Pancreas (tissue), 10 donors: ENCODE measurements at regions not wholly inside any gene's neighbourhood (a gene's known extent, or its start where the extent isn't known, plus 50 kb on each side); places are given as distances from the start of the nearest gene placed in this dataset.

Source experiments
- ATAC-seq, 4 donors: fragments of 200-7000 bp; cut with Tn5 transposase; one replicate each; pipeline versions ENCODE4 v1.8.0 to v1.9.1; 2020; ENCODE audit warnings: mild to moderate bottlenecking in 4 of 4, moderate library complexity in 4 of 4
- DNase-seq, 6 donors: peaks; one replicate each; pipeline ENCODE4 v3.0.0-alpha.2; 2020
- FAIRE-seq: peaks from 2 replicates; lab custom pipeline; 2012; peaks lifted over from hg19 to GRCh38; lab: Jason Lieb, UNC
- H3K27ac ChIP-seq, 4 donors: fragments of 200-600 bp; sonication (generic); 1 replicate in 3 of 4; 2 replicates in 1 of 4; pipeline versions ENCODE4 v1.5.0 to v1.8.0; 2020
- H3K27me3 ChIP-seq, 4 donors: fragments of 200-600 bp; one replicate each; pipeline ENCODE4 v1.8.0; 2021
- H3K36me3 ChIP-seq, 3 donors: fragments of 200-600 bp; sonication (generic) in 1 of 3; one replicate each; pipeline versions ENCODE4 v1.5.0 to v1.8.0; 2020 to 2021
- H3K4me1 ChIP-seq, 3 donors: fragments of 200-600 bp; one replicate each; pipeline ENCODE4 v1.8.0; 2021
- H3K4me3 ChIP-seq, 4 donors: fragments of 200-600 bp; sonication (generic) in 2 of 4; one replicate each; pipeline versions ENCODE4 v1.5.0 to v1.8.0; 2020 to 2021
- H3K9me3 ChIP-seq, 4 donors: fragments of 200-600 bp; one replicate each; pipeline ENCODE4 v1.8.0; 2021
- WGBS, 2 donors: extraction: QIAGEN DNeasy Blood & Tissue Kit; methylation state at CpG; one replicate each; pipeline ENCODE4 v1.1.7; 2013; 5-methylcytosine and 5-hydroxymethylcytosine counted together
- intact Hi-C, 3 donors: fragments of 100-400 bp; cut with DNase I; formaldehyde crosslinking; loops; one replicate each; pipeline versions ENCODE4 v1.11.1 to v1.14.2; 2022
- TF ChIP-seq, protein P1 (sequence below), 4 donors: fragments of 200-600 bp; sonication (generic) in 3 of 4; IDR thresholded peaks; one replicate each; pipeline versions ENCODE4 v1.5.0 to v1.8.0; 2021; ENCODE audit warnings: antibody characterized with exemption in 4 of 4
- donor health status: healthy with polysubstance abuse.
- donor health status: DM: no; HTN: no; CAD: no; lungs with moderate emphysema.
- donor health status: DM: no; HTN: no; CAD: no.
- donor health status: control.
- donor health status: control.
- donor health status: Bipolar disorder and iron deficiency.
- donor health status: DM: yes; HTN: yes; CAD: no.
- donor health status: DM: no; HTN: no; CAD: no.
- donor health status: DM: no; HTN: no; CAD: no.
- donor health status: DM: yes; HTN: yes; CAD: no.

DNA sequence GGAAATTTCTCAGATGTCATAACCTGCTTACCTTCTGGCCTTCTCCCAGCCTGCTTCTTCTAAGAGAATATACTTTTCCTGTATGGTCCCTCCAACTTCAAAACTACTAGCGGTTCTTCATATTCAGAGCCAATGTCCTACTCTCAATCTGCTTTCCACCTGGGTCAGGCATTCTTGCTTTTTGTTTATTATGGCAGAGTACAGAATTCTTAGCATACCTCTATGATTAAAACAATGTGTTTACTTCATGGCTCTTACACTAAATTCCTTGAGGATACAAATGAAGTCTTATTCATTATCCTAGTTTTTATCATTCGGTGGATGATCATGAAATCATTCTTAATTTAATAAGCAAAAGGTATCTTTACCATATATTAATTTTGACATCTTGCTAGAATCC is 484.2 kb upstream of the SLITRK1 start:
- no peak for ATAC-seq
- Histone ChIP-seq H3K4me3 (no peak overlapping the region), H3K27me3 (no peaks in the 10 kb centered on the region), H3K27ac (no peak overlapping the region), H3K4me1 (no peaks in the 10 kb centered on the region), H3K9me3 (peaks cover 0 to 4% (median 0%) of the 10 kb centered on the region in 4 donors), H3K36me3 (no peaks in the 10 kb centered on the region)
- intact Hi-C loops: no loop called here
- 82 to 84% methylated on average over 2 of the region's 2 CpGs for WGBS, 2 donors
- no peak for DNase-seq
- no peak for FAIRE-seq
- TF ChIP-seq, protein P1, sequence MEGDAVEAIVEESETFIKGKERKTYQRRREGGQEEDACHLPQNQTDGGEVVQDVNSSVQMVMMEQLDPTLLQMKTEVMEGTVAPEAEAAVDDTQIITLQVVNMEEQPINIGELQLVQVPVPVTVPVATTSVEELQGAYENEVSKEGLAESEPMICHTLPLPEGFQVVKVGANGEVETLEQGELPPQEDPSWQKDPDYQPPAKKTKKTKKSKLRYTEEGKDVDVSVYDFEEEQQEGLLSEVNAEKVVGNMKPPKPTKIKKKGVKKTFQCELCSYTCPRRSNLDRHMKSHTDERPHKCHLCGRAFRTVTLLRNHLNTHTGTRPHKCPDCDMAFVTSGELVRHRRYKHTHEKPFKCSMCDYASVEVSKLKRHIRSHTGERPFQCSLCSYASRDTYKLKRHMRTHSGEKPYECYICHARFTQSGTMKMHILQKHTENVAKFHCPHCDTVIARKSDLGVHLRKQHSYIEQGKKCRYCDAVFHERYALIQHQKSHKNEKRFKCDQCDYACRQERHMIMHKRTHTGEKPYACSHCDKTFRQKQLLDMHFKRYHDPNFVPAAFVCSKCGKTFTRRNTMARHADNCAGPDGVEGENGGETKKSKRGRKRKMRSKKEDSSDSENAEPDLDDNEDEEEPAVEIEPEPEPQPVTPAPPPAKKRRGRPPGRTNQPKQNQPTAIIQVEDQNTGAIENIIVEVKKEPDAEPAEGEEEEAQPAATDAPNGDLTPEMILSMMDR (IDR thresholded peaks at IDR 0.05): no peak

DNA sequence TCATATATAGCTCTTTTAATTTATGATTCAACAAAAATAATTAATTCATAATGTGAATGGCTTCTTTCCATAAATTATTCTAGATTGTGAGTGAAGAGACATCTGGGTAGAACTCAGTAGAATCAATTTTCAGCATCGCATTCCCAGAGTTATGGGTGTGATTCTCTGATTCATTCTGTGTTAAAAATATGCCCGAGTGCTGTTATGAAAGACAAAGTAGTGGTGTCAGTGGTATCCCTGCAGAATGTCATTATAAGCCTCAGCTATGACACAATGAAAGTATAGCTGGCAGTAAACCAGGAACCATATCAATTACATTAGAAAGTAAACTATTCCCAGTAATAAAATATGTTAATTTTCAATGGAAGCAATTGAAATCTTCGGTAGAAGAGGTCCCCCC is 480.5 kb upstream of the SLITRK1 start:
- H3K4me1 ChIP-seq: no peaks in the 10 kb centered on the region
- no peak overlapping the region for H3K27ac ChIP-seq
- 43 to 64% methylated on average over 3 of the region's 3 CpGs for WGBS, 2 donors
- no peaks in the 10 kb centered on the region for H3K9me3 ChIP-seq
- no peak for FAIRE-seq
- H3K4me3 ChIP-seq: no peak overlapping the region
- intact Hi-C loops: no loop called here
- no peaks in the 10 kb centered on the region for H3K36me3 ChIP-seq
- ATAC-seq: no peak
- H3K27me3 ChIP-seq: no peaks in the 10 kb centered on the region
- DNase-seq: no peak
- TF ChIP-seq, protein P1 (IDR thresholded peaks at IDR 0.05): no peak

DNA sequence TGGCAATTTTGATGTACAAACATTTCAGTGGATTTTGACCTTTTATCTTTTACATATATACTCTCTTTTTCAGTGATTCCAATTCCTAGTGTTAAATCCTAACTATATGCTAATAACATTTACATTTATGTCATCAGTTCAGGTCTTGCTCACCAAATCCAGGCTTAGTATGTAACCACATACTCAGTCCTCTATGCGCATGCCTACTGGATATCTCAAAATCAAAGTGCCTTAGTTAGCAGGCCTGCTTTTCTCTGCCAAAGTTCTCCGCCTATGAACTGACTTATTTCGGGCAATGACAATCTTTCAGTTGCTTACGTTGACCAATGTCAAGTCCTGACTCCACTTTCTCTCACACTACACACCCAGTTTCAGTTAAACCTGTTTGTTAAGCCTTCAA is 478.5 kb upstream of the SLITRK1 start:
- FAIRE-seq (no peak), ATAC-seq (no peak)

DNA sequence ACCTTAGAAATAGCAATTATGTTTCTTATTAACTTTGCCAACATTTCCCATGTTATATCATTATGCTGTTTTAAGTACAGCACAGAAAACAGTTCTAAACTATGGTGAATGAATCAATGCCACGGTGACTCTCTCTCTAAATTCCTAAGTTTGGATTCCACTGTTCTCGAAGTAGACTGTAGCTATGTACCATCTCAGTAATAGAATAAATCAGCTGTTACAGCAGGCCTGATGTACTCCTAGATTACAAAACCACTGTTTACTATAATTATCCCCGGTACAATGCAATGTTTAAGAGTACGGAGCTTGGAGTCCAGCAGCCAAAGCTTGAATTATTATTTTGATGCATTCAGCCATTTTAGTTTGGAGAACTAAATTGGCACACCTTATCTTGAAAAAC is 476.3 kb upstream of the SLITRK1 start:
- H3K9me3 ChIP-seq: no peaks in the 10 kb centered on the region
- WGBS, 2 donors: 90 to 93% methylated on average over 4 of the region's 4 CpGs
- H3K27ac ChIP-seq: no peak overlapping the region
- H3K4me1 ChIP-seq: no peaks in the 10 kb centered on the region
- ATAC-seq: no peak
- TF ChIP-seq, protein P1 (IDR thresholded peaks at IDR 0.05): no peak
- H3K36me3 ChIP-seq: no peaks in the 10 kb centered on the region
- H3K4me3 ChIP-seq: no peak overlapping the region
- DNase-seq: no peak
- H3K27me3 ChIP-seq: no peaks in the 10 kb centered on the region
- intact Hi-C loops: no loop called here
- FAIRE-seq: no peak

More for the DNA sequence above, 478.5 kb upstream of the SLITRK1 start:
- H3K27ac ChIP-seq: no peak overlapping the region
- TF ChIP-seq, protein P1 (IDR thresholded peaks at IDR 0.05): no peak
- no peaks in the 10 kb centered on the region for H3K9me3 ChIP-seq
- DNase-seq: no peak
- no peaks in the 10 kb centered on the region for H3K4me1 ChIP-seq
- WGBS, 2 donors: 92 to 99% methylated on average over 4 of the region's 4 CpGs
- H3K36me3 ChIP-seq: no peaks in the 10 kb centered on the region
- intact Hi-C loops: no loop called here
- no peaks in the 10 kb centered on the region for H3K27me3 ChIP-seq
- no peak overlapping the region for H3K4me3 ChIP-seq

DNA sequence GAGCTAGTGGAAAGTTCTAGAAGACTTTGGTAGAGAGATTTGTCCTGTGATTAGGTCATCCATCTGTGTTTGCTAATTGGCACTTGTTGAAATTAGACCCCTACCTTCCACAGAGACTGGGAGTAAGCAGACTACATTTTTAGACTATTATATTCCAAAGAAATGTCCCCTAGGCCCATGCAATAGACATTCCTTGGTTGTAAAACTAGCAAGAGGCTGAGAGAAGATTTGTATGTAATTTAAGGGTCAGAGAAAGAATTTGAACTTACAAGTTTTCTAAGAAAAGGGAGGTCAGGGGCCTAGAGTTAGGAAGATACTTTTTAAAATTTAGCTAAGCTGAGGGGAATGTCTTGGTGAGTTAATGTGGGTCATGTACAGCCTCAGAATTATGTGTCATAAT is 470.7 kb upstream of the SLITRK1 start:
- FAIRE-seq (no peak), DNase-seq (no peak), ATAC-seq (no peak)
- H3K36me3 ChIP-seq: no peaks in the 10 kb centered on the region
- no peaks in the 10 kb centered on the region for H3K4me1 ChIP-seq
- no peak overlapping the region for H3K27ac ChIP-seq
- no peak overlapping the region for H3K4me3 ChIP-seq
- TF ChIP-seq, protein P1 (IDR thresholded peaks at IDR 0.05): no peak
- intact Hi-C loops: no loop called here
- H3K9me3 ChIP-seq: no peaks in the 10 kb centered on the region
- no peaks in the 10 kb centered on the region for H3K27me3 ChIP-seq
